PC-9 (cell line): ENCODE measurements at regions not wholly inside any gene's neighbourhood (a gene's known extent, or its start where the extent isn't known, plus 50 kb on each side); places are given as distances from the start of the nearest gene placed in this dataset.

Experiments
- BruUV-seq: library from RNA; stranded (reverse); fragments of 400-500 nt; replicated peaks from 2 replicates; lab custom pipeline; 2021; lab: Mats Ljungman, UMichigan
- CTCF ChIA-PET: fragments of 300-600 bp; sonication (Branson Sonifier 250); formaldehyde crosslinking; loops from one replicate; lab custom pipeline; 2022; ENCODE audit warnings: antibody characterized with exemption; lab: Charles Lee
- POLR2A ChIA-PET: fragments of 300-600 bp; sonication (Branson Sonifier 250); formaldehyde crosslinking; loops from one replicate; lab custom pipeline; 2022; ENCODE audit warnings: antibody characterized with exemption; ENCODE audit not compliant: unreplicated experiment; lab: Charles Lee
- DNase-seq, 2 experiments: peaks; one replicate each; pipeline versions ENCODE4 v3.0.0 to v3.0.0-alpha.2; 2015 to 2022; ENCODE audit warnings: mixed read lengths in 1 of 2
- H2AFZ ChIP-seq: fragments of 200-600 bp; sonication (generic); 2 replicates; pipeline ENCODE4 v1.8.1; 2017; ENCODE audit warnings: antibody characterized with exemption
- H3F3A ChIP-seq: fragments of 200-600 bp; sonication (generic); 2 replicates; pipeline ENCODE4 v1.8.1; 2017; ENCODE audit warnings: antibody characterized with exemption, mild to moderate bottlenecking, low read depth; ENCODE audit not compliant: insufficient read depth
- H3K27ac ChIP-seq: fragments of 200-600 bp; sonication (generic); 2 replicates; pipeline ENCODE4 v1.6.1; 2016; ENCODE audit warnings: mixed run types
- H3K27me3 ChIP-seq: fragments of 200-600 bp; sonication (generic); 2 replicates; pipeline ENCODE4 v1.6.1; 2016; ENCODE audit warnings: low read depth, mixed run types; ENCODE audit not compliant: insufficient read depth
- H3K36me3 ChIP-seq: fragments of 200-600 bp; sonication (generic); 2 replicates; pipeline ENCODE4 v1.6.1; 2016; ENCODE audit warnings: low read depth, mixed run types
- H3K4me1 ChIP-seq: fragments of 200-600 bp; sonication (generic); replicated peaks from 2 replicates; pipeline ENCODE4 v1.6.1; 2016; ENCODE audit warnings: mixed run types; ENCODE audit not compliant: insufficient read depth
- H3K4me2 ChIP-seq: fragments of 200-600 bp; sonication (generic); 2 replicates; pipeline ENCODE4 v1.6.1; 2017; ENCODE audit warnings: mixed run types
- H3K4me3 ChIP-seq: fragments of 200-600 bp; sonication (generic); 2 replicates; pipeline ENCODE4 v1.6.1; 2016; ENCODE audit warnings: mixed run types
- H3K79me2 ChIP-seq: fragments of 200-600 bp; sonication (generic); 2 replicates; pipeline ENCODE4 v1.6.1; 2017; ENCODE audit warnings: low read depth, mixed run types
- H3K9me2 ChIP-seq: fragments of 200-600 bp; sonication (generic); 2 replicates; pipeline ENCODE4 v1.8.1; 2017; ENCODE audit warnings: mild to moderate bottlenecking; ENCODE audit not compliant: insufficient read depth
- H3K9me3 ChIP-seq: fragments of 200-600 bp; sonication (generic); 2 replicates; pipeline ENCODE4 v1.8.1; 2016; ENCODE audit warnings: low read depth; ENCODE audit not compliant: insufficient read depth
- H4K20me1 ChIP-seq: fragments of 200-600 bp; sonication (generic); 2 replicates; pipeline ENCODE4 v1.8.1; 2017; ENCODE audit not compliant: insufficient read depth
- CTCF ChIP-seq: fragments of 200-600 bp; sonication (generic); conservative IDR thresholded peaks from 2 replicates; pipeline ENCODE4 v1.6.1; 2017; ENCODE audit warnings: mixed run types, antibody characterized with exemption, mild to moderate bottlenecking, moderate library complexity
- EZH2 ChIP-seq: fragments of 200-600 bp; sonication (generic); IDR thresholded peaks from 2 replicates; pipeline ENCODE4 v1.8.0; 2017; ENCODE audit warnings: antibody characterized with exemption, low read depth
- intact Hi-C: fragments of 100-400 bp; cut with micrococcal nuclease; formaldehyde crosslinking; loops from one replicate; pipeline ENCODE4 v1.10.0; 2022; ENCODE audit not compliant: unreplicated experiment

GRCh38 chr11:112663947-112664634, 297.1 kb upstream of the NCAM1 start:
- Histone ChIP-seq H3F3A (no peaks in the 10 kb centered on the region), H3K4me1 (no peaks in the 10 kb centered on the region), H3K4me3 (no peak overlapping the region), H3K27ac (no peak overlapping the region), H3K4me2 (no peak overlapping the region), H3K36me3 (no peaks in the 10 kb centered on the region), H4K20me1 (no peaks in the 10 kb centered on the region), H3K9me2 (no peaks in the 10 kb centered on the region), H3K9me3 (no peaks in the 10 kb centered on the region), H3K27me3 (no peaks in the 10 kb centered on the region), H3K79me2 (no peaks in the 10 kb centered on the region), H2AFZ (no peak overlapping the region)
- intact Hi-C loops = no loop called here
- POLR2A ChIA-PET = no interaction called here
- CTCF ChIA-PET = no interaction called here
- BruUV-seq = no TSS peak
- DNase-seq = no peak
- TF ChIP-seq EZH2 (no peak), CTCF (no peak)

GRCh38 chr11:112665291-112665690, 295.9 kb upstream of the NCAM1 start:
- Histone ChIP-seq H3K79me2 (no peaks in the 10 kb centered on the region), H4K20me1 (no peaks in the 10 kb centered on the region), H3K27ac (no peak overlapping the region), H3K4me1 (no peaks in the 10 kb centered on the region), H3K9me2 (no peaks in the 10 kb centered on the region), H3F3A (no peaks in the 10 kb centered on the region), H2AFZ (no peak overlapping the region), H3K36me3 (no peaks in the 10 kb centered on the region), H3K27me3 (no peaks in the 10 kb centered on the region), H3K4me2 (no peak overlapping the region), H3K9me3 (no peaks in the 10 kb centered on the region; the same call in 1 of the 2 replicates), H3K4me3 (no peak overlapping the region)
- no peak for TF ChIP-seq CTCF
- TF ChIP-seq EZH2 = no peak
- intact Hi-C loops = no loop called here
- no peak for DNase-seq
- BruUV-seq = no TSS peak
- ChIA-PET CTCF (no interaction called here), POLR2A (no interaction called here)

DNA sequence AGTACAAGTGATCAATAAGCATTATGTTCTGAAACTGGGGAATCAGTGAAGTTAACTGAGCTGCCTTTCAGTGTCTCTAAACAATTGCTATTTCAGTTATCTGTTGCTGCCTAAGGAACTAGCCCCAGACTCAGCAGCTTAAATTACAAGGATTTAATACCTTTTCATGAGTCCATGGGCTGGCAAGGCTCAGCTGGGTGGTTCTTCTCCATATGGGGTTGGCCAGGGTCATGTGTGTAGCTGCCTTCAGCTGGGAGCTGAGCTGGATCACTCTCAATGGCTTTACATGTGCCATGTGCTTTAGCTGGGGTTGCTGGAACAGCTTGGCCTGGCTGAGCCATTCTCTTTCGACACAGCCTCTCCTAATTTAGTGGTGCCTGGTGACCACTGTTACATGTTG, 295.0 kb upstream of the NCAM1 start:
- no TSS peak for BruUV-seq
- H3K9me2 ChIP-seq = no peaks in the 10 kb centered on the region
- POLR2A ChIA-PET = no interaction called here

More for the DNA sequence above, 295.0 kb upstream of the NCAM1 start:
- intact Hi-C loops = no loop called here
- Histone ChIP-seq H3K9me3 (no peaks in the 10 kb centered on the region; the same call in 1 of the 2 replicates), H3K79me2 (no peaks in the 10 kb centered on the region), H3K27me3 (no peaks in the 10 kb centered on the region), H2AFZ (no peak overlapping the region), H4K20me1 (no peaks in the 10 kb centered on the region), H3K4me1 (no peaks in the 10 kb centered on the region), H3K4me2 (no peak overlapping the region), H3K27ac (no peak overlapping the region), H3K4me3 (no peak overlapping the region), H3K36me3 (no peaks in the 10 kb centered on the region), H3F3A (no peaks in the 10 kb centered on the region)
- CTCF ChIA-PET = no interaction called here
- DNase-seq = no peak
- TF ChIP-seq EZH2 (no peak), CTCF (no peak)
